HCT116 (cell line): ENCODE measurements at regions not wholly inside any gene's neighbourhood (a gene's known extent, or its start where the extent isn't known, plus 50 kb on each side); places are given as distances from the start of the nearest gene placed in this dataset.

Experiments
- ATAC-seq: fragments of 200-7000 bp; cut with Tn5 transposase; 2 replicates; pipeline ENCODE4 v1.9.1; 2020; ENCODE audit warnings: mild to moderate bottlenecking, moderate library complexity
- BruUV-seq: library from RNA; stranded (reverse); fragments of 400-500 nt; replicated peaks from 2 replicates; lab custom pipeline; 2021; lab: Mats Ljungman, UMichigan
- CTCF ChIA-PET: fragments of 300-600 bp; sonication (Branson Sonifier 250); formaldehyde crosslinking; loops from one replicate; lab custom pipeline; 2021; ENCODE audit warnings: antibody characterized with exemption; lab: Charles Lee
- POLR2A ChIA-PET: fragments of 300-600, 350-600 bp; sonication (Branson Sonifier 250); formaldehyde crosslinking; loops from one replicate; lab custom pipeline; 2021; ENCODE audit warnings: antibody characterized with exemption; lab: Charles Lee
- RAD21 ChIA-PET, 2 experiments: fragments of 300-600 bp; sonication (Branson Sonifier 250); formaldehyde crosslinking; loops; one replicate each; lab custom pipeline; 2023; ENCODE audit warnings: low total read pairs in 2 of 2; ENCODE audit not compliant: uncharacterized antibody in 2 of 2, unreplicated experiment in 2 of 2, low non-redundant PET in 1 of 2; lab: Charles Lee
- DNase-seq: peaks from one replicate; pipeline ENCODE4 v3.0.0-alpha.2; 2010; ENCODE audit warnings: low read depth, low spot score
- H2AFZ ChIP-seq: fragments of 200-600 bp; shearing (Covaris generic), sonication (generic); 2 replicates; pipeline ENCODE4 v1.6.1; 2017; ENCODE audit warnings: low read depth, mixed run types, mixed read lengths, antibody characterized with exemption, low read length; ENCODE audit not compliant: poor library complexity, severe bottlenecking
- H3K27ac ChIP-seq: 2 replicates; pipeline ENCODE4 v1.5.1; 2012; ENCODE audit warnings: low read depth, low read length
- H3K27me3 ChIP-seq: fragments of 200-600 bp; sonication (generic); 2 replicates; pipeline ENCODE4 v1.6.1; 2016; ENCODE audit warnings: mixed run types, low read length, mixed read lengths; ENCODE audit not compliant: insufficient read depth
- H3K36me3 ChIP-seq, 2 experiments: fragments of 200-500 bp in 1 of 2; fragments of 200-600 bp in 1 of 2; sonication (Bioruptor generic) in 1 of 2; sonication (generic) in 1 of 2; 2 replicates each; pipeline versions ENCODE4 v1.5.1 to v1.6.1; 2014 to 2016; ENCODE audit warnings: low read length in 2 of 2, inconsistent platforms in 1 of 2, mixed read lengths in 1 of 2, mixed run types in 1 of 2; ENCODE audit not compliant: insufficient read depth in 2 of 2, control insufficient read depth in 1 of 2
- H3K4me1 ChIP-seq, 2 experiments: fragments of 200-600 bp in 1 of 2; sonication (generic) in 1 of 2; 2 replicates each; pipeline versions ENCODE4 v1.5.1 to v1.6.1; 2012 to 2017; ENCODE audit warnings: low read length in 2 of 2, inconsistent platforms in 1 of 2, mild to moderate bottlenecking in 1 of 2, mixed read lengths in 1 of 2, mixed run types in 1 of 2, moderate library complexity in 1 of 2; ENCODE audit not compliant: insufficient read depth in 2 of 2, control insufficient read depth in 1 of 2
- H3K4me2 ChIP-seq: fragments of 200-600 bp; sonication (generic); 2 replicates; pipeline ENCODE4 v1.6.1; 2017; ENCODE audit warnings: mixed run types, low read length, mixed read lengths
- H3K4me3 ChIP-seq, 2 experiments: fragments of 200-600 bp in 1 of 2; sonication (generic) in 1 of 2; replicated peaks in 1 of 2; 2 replicates each; pipeline ENCODE4 v1.5.1; 2011 to 2016; ENCODE audit warnings: low read length in 2 of 2, control low read depth in 1 of 2, low read depth in 1 of 2, mild to moderate bottlenecking in 1 of 2, mixed read lengths in 1 of 2, mixed run types in 1 of 2
- H3K79me2 ChIP-seq: fragments of 200-600 bp; sonication (generic); 2 replicates; pipeline ENCODE4 v1.6.1; 2017; ENCODE audit warnings: mild to moderate bottlenecking, mixed run types, low read length, moderate library complexity, mixed read lengths; ENCODE audit not compliant: insufficient read depth
- H3K9ac ChIP-seq: fragments of 200-600 bp; sonication (generic); 2 replicates; pipeline ENCODE4 v1.6.1; 2016; ENCODE audit warnings: low read length, mixed read lengths
- H3K9me2 ChIP-seq: fragments of 200-600 bp; sonication (generic), shearing (Covaris generic); 2 replicates; pipeline ENCODE4 v1.6.1; 2017; ENCODE audit warnings: mixed run types, mild to moderate bottlenecking, moderate library complexity; ENCODE audit not compliant: insufficient read depth
- H3K9me3 ChIP-seq, 2 experiments: fragments of 200-500 bp in 1 of 2; fragments of 200-600 bp in 1 of 2; sonication (Bioruptor generic) in 1 of 2; sonication (generic) in 1 of 2; 2 replicates each; pipeline ENCODE4 v1.6.1; 2014 to 2017; ENCODE audit warnings: low read length in 2 of 2, mixed read lengths in 2 of 2, inconsistent platforms in 1 of 2, low read depth in 1 of 2, mild to moderate bottlenecking in 1 of 2, mixed run types in 1 of 2, moderate library complexity in 1 of 2; ENCODE audit not compliant: control insufficient read depth in 1 of 2, insufficient read depth in 1 of 2
- H4K20me1 ChIP-seq: fragments of 200-600 bp; sonication (generic), shearing (Covaris generic); 2 replicates; pipeline ENCODE4 v1.6.1; 2017; ENCODE audit warnings: mixed run types, mild to moderate bottlenecking, moderate library complexity; ENCODE audit not compliant: insufficient read depth
- EZH2phosphoT487 ChIP-seq: fragments of 200-600 bp; IDR thresholded peaks from 2 replicates; pipeline ENCODE4 v1.6.1; 2018; ENCODE audit warnings: antibody characterized with exemption, borderline replicate concordance
- SP1 ChIP-seq: IDR thresholded peaks from 2 replicates; pipeline ENCODE4 v1.6.1; 2012; ENCODE audit warnings: low read depth
- SRF ChIP-seq: IDR thresholded peaks from 2 replicates; pipeline ENCODE4 v1.6.1; 2012; ENCODE audit warnings: low read depth
- intact Hi-C: fragments of 100-400 bp; cut with micrococcal nuclease; formaldehyde crosslinking; loops from 2 replicates; pipeline ENCODE4 v1.10.0; 2022
- TF ChIP-seq, protein P1 (sequence below), 3 experiments: fragments of 200-600 bp in 1 of 3; sonication (generic) in 1 of 3; IDR thresholded peaks in 2 of 3; conservative IDR thresholded peaks in 1 of 3; 2 replicates each; pipeline ENCODE4 v1.5.1; 2012 to 2017; ENCODE audit warnings: low read depth in 2 of 3, low read length in 2 of 3, antibody characterized with exemption in 1 of 3, borderline replicate concordance in 1 of 3, control low read depth in 1 of 3, mild to moderate bottlenecking in 1 of 3, mixed read lengths in 1 of 3, mixed run types in 1 of 3, moderate library complexity in 1 of 3; ENCODE audit not compliant: insufficient read depth in 1 of 3

DNA sequence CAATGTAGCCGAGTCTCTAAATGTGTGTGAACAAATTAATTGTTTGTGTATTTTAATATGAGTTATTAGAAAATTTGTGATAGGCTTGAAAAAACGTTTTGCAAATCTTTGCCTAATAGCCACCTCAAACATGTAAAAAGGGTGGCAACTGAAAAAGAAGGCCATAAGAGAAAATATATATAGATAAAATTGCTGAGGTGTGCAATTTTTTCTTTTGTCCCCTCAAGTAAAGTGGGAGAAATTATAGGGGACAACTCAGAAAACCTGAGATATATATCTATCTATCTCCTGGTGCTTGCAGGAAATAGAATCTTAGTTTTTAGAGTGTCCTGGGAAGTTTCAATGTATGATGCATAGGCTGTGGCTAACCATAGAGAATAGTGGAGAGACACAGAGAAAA lies 201.4 kb upstream of the LRP1B start:
- no peaks in the 10 kb centered on the region for H3K79me2 ChIP-seq
- no peak overlapping the region for H2AFZ ChIP-seq
- no TSS peak for BruUV-seq
- no peaks in the 10 kb centered on the region for H3K4me1 ChIP-seq
- no peak overlapping the region for H3K9ac ChIP-seq
- no peaks in the 10 kb centered on the region for H3K9me3 ChIP-seq
- ChIA-PET CTCF (no interaction called here), POLR2A (no interaction called here), RAD21 (no interaction called here)
- no peak for ATAC-seq
- no peaks in the 10 kb centered on the region for H3K36me3 ChIP-seq
- no peaks in the 10 kb centered on the region for H4K20me1 ChIP-seq
- 0 out of 2 replicates have a peak, but pooled peaks cover 3% of the 10 kb centered on the region for H3K9me2 ChIP-seq
- H3K27ac ChIP-seq = no peak overlapping the region
- H3K4me3 ChIP-seq = no peak overlapping the region
- no peak for TF ChIP-seq SRF
- no peak for TF ChIP-seq SP1
- TF ChIP-seq, all 23 proteins: peak for 0
- intact Hi-C loops = no loop called here
- Histone ChIP-seq H3K4me2 (no peak overlapping the region), H3K27me3 (no peaks in the 10 kb centered on the region)
- no peak for DNase-seq

DNA sequence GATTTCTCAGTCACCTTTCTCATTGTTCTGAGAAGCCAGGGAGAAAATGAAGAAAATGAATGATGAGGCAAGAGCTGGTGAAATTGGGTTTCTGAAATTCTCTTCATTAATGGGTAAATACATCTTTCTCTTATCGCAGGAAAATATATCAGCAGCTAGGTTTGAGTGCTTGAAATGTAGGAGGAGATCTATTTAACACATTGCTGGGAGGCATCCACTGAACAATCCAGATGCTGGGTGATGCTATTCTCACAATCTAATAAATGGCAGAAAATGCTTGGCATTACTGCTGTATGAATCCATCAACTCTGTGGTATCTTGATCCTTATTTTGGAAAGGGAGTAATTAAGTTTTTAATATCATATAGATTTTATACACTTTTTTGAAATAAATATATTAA lies 199.6 kb upstream of the LRP1B start:
- CTCF ChIA-PET = no interaction called here
- POLR2A ChIA-PET = no interaction called here
- H3K27ac ChIP-seq = no peak overlapping the region
- H3K79me2 ChIP-seq = no peaks in the 10 kb centered on the region
- RAD21 ChIA-PET = no interaction called here
- H3K4me3 ChIP-seq = no peak overlapping the region
- intact Hi-C loops = no loop called here
- TF ChIP-seq EZH2phosphoT487 = no peak
- TF ChIP-seq, protein P1, sequence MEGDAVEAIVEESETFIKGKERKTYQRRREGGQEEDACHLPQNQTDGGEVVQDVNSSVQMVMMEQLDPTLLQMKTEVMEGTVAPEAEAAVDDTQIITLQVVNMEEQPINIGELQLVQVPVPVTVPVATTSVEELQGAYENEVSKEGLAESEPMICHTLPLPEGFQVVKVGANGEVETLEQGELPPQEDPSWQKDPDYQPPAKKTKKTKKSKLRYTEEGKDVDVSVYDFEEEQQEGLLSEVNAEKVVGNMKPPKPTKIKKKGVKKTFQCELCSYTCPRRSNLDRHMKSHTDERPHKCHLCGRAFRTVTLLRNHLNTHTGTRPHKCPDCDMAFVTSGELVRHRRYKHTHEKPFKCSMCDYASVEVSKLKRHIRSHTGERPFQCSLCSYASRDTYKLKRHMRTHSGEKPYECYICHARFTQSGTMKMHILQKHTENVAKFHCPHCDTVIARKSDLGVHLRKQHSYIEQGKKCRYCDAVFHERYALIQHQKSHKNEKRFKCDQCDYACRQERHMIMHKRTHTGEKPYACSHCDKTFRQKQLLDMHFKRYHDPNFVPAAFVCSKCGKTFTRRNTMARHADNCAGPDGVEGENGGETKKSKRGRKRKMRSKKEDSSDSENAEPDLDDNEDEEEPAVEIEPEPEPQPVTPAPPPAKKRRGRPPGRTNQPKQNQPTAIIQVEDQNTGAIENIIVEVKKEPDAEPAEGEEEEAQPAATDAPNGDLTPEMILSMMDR (IDR thresholded peaks at IDR 0.05 in 2 of 3, conservative IDR thresholded peaks at IDR 0.05 in 1 of 3; ENCODE audit: borderline replicate concordance in 1 of 3, insufficient read depth in 1 of 3, low read depth in 2 of 3, low read length in 2 of 3) = no peak
- no peaks in the 10 kb centered on the region for H3K36me3 ChIP-seq
- H3K9me3 ChIP-seq = no peaks in the 10 kb centered on the region
- no peak overlapping the region for H3K4me2 ChIP-seq
- no peaks in the 10 kb centered on the region for H4K20me1 ChIP-seq
- no peak overlapping the region for H2AFZ ChIP-seq
- H3K27me3 ChIP-seq = no peaks in the 10 kb centered on the region
- no peak for ATAC-seq
- no peak for DNase-seq
- no peaks in the 10 kb centered on the region for H3K4me1 ChIP-seq
- BruUV-seq = no TSS peak
- H3K9ac ChIP-seq = no peak overlapping the region
- H3K9me2 ChIP-seq = no peaks in the 10 kb centered on the region
